GM03348 (cell line): ENCODE measurements at regions not wholly inside any gene's neighbourhood (a gene's known extent, or its start where the extent isn't known, plus 50 kb on each side); places are given as distances from the start of the nearest gene placed in this dataset.

Experiments
- DNase-seq: peaks from one replicate; pipeline ENCODE4 v3.0.0; 2012; ENCODE audit warnings: low spot score

- no peak for DNase-seq
These were observed 60.7 kb upstream of the SMLR1 start for GRCh38 chr6:130766239-130767144.

GRCh38 chr6:130769861-130770260, 57.3 kb upstream of the SMLR1 start:
- no peak for DNase-seq

- DNase-seq = no peak
These were observed 55.5 kb upstream of the SMLR1 start for GRCh38 chr6:130771741-130772140.

GRCh38 chr6:130773860-130774259, 53.3 kb upstream of the SMLR1 start:
- no peak for DNase-seq

GRCh38 chr6:130775411-130776012, 51.7 kb upstream of the SMLR1 start:
- DNase-seq = no peak

GRCh38 chr6:130776287-130776925, 50.8 kb upstream of the SMLR1 start:
- no peak for DNase-seq
